A549 (cell line): ENCODE measurements at regions not wholly inside any gene's neighbourhood (a gene's known extent, or its start where the extent isn't known, plus 50 kb on each side); places are given as distances from the start of the nearest gene placed in this dataset.
"Not testable (repeated sequence)": the region's sequence is repeated elsewhere in the genome, so short reads cannot be mapped to it uniquely, and the experiment has no call there.

Experiments
- USF2 ChIP-seq: fragments of 450-650 bp; IDR thresholded peaks from 2 replicates; pipeline ENCODE4 v1.6.1; 2014; ENCODE audit warnings: antibody characterized with exemption
- TF ChIP-seq, protein P1 (sequence below): fragments of 250-450 bp; sonication (Bioruptor Pico); IDR thresholded peaks from 2 replicates; pipeline ENCODE4 v1.5.0; 2021; ENCODE audit warnings: mild to moderate bottlenecking, moderate library complexity, borderline replicate concordance

DNA sequence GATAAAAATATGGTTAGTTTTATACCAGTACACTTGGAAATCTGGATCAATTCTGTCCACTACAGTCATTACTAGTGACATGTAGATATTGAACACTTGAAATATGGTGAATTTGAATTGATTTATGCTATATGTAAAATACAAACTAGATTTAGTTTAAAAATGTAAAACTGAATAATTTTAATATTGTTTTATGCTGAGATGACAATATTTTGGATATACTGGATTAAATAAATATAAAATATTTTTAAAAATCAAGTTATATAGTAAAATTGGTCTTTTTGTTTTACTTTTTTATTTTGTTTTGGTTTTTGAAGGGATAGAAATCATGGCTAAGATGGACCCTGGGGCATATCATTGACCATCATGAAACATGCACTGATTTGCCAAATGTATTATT is 1372.8 kb upstream of the CDH18 start:
- TF ChIP-seq, protein P1, sequence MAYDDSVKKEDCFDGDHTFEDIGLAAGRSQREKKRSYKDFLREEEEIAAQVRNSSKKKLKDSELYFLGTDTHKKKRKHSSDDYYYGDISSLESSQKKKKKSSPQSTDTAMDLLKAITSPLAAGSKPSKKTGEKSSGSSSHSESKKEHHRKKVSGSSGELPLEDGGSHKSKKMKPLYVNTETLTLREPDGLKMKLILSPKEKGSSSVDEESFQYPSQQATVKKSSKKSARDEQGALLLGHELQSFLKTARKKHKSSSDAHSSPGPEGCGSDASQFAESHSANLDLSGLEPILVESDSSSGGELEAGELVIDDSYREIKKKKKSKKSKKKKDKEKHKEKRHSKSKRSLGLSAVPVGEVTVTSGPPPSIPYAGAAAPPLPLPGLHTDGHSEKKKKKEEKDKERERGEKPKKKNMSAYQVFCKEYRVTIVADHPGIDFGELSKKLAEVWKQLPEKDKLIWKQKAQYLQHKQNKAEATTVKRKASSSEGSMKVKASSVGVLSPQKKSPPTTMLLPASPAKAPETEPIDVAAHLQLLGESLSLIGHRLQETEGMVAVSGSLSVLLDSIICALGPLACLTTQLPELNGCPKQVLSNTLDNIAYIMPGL (CRISPR knock-in tag) = not testable (repeated sequence)
- not testable (repeated sequence) for TF ChIP-seq USF2
